ENCODE measurements at regions not wholly inside any gene's neighbourhood (a gene's known extent, or its start where the extent isn't known, plus 50 kb on each side); places are given as distances from the start of the nearest gene placed in this dataset.

DNA sequence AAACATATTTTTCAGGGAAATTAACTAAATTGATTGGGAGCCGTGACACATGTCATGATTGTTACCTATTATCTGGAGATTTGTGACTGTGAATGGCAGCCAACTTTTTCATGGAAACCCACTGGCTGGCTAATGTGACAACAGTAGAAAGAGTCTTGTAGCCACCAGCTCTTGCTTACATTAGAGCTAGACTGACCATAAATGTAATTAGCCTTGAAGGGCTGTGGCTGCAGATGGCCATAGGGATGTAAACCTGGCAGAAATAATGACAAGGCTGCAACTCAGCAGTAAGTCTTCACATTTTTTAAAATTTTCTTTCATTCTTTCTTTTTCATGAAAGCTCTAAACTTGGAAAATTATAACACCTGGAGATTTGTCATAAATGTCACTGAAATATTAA lies 168.2 kb upstream of the ROBO2 start:
- TF ChIP-seq, protein P1, sequence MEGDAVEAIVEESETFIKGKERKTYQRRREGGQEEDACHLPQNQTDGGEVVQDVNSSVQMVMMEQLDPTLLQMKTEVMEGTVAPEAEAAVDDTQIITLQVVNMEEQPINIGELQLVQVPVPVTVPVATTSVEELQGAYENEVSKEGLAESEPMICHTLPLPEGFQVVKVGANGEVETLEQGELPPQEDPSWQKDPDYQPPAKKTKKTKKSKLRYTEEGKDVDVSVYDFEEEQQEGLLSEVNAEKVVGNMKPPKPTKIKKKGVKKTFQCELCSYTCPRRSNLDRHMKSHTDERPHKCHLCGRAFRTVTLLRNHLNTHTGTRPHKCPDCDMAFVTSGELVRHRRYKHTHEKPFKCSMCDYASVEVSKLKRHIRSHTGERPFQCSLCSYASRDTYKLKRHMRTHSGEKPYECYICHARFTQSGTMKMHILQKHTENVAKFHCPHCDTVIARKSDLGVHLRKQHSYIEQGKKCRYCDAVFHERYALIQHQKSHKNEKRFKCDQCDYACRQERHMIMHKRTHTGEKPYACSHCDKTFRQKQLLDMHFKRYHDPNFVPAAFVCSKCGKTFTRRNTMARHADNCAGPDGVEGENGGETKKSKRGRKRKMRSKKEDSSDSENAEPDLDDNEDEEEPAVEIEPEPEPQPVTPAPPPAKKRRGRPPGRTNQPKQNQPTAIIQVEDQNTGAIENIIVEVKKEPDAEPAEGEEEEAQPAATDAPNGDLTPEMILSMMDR (IDR thresholded peaks at IDR 0.05; ENCODE audit: control extremely low read depth in 1 of 3, insufficient read depth in 1 of 3, low read depth in 1 of 3, low read length in 3 of 3), result no peak
- no peak for TF ChIP-seq SIN3A (conservative IDR thresholded peaks at IDR 0.05 in 1 of 2, IDR thresholded peaks at IDR 0.05 in 1 of 2; ENCODE audit: low read depth in 1 of 2, low read length in 2 of 2)
- TF ChIP-seq POLR2A (IDR thresholded peaks at IDR 0.05; ENCODE audit: control extremely low read depth in 1 of 2, low read depth in 2 of 2, low read length in 2 of 2), result no peak
- no peak for TF ChIP-seq EZH2 (IDR thresholded peaks at IDR 0.05; ENCODE audit: low read depth, low read length, severe bottlenecking)
- TF ChIP-seq POLR2AphosphoS5 (IDR thresholded peaks at IDR 0.05; ENCODE audit: low read depth, low read length), result no peak
- TF ChIP-seq, protein P2, sequence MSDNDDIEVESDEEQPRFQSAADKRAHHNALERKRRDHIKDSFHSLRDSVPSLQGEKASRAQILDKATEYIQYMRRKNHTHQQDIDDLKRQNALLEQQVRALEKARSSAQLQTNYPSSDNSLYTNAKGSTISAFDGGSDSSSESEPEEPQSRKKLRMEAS (IDR thresholded peaks at IDR 0.05), result no peak
- no peak for TF ChIP-seq YY1 (IDR thresholded peaks at IDR 0.05; ENCODE audit: low read depth, low read length)
- no peak for TF ChIP-seq EP300 (IDR thresholded peaks at IDR 0.05; ENCODE audit: borderline replicate concordance in 1 of 2, low read depth in 2 of 2, low read length in 2 of 2)
- no peak for TF ChIP-seq SP2 (IDR thresholded peaks at IDR 0.05; ENCODE audit: low read length)
- no peak for TF ChIP-seq RAD21 (IDR thresholded peaks at IDR 0.05 in 1 of 2, conservative IDR thresholded peaks at IDR 0.05 in 1 of 2; ENCODE audit: low read depth in 2 of 2, low read length in 2 of 2)
- TF ChIP-seq POU5F1 (IDR thresholded peaks at IDR 0.05; ENCODE audit: low read depth, low read length), result no peak
- TF ChIP-seq NRF1 (IDR thresholded peaks at IDR 0.05; ENCODE audit: low read depth, low read length), result no peak
- no peak for TF ChIP-seq TAF7 (optimal IDR thresholded peaks at IDR 0.05; ENCODE audit: borderline replicate concordance, low read depth, low read length)
- TF ChIP-seq, protein P3, sequence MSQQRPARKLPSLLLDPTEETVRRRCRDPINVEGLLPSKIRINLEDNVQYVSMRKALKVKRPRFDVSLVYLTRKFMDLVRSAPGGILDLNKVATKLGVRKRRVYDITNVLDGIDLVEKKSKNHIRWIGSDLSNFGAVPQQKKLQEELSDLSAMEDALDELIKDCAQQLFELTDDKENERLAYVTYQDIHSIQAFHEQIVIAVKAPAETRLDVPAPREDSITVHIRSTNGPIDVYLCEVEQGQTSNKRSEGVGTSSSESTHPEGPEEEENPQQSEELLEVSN (IDR thresholded peaks at IDR 0.05), result no peak

Measured in H1 (cell line).